GM21717 (cell line): ENCODE measurements at regions not wholly inside any gene's neighbourhood (a gene's known extent, or its start where the extent isn't known, plus 50 kb on each side); places are given as distances from the start of the nearest gene placed in this dataset.
"Not testable (repeated sequence)": the region's sequence is repeated elsewhere in the genome, so short reads cannot be mapped to it uniquely, and the experiment has no call there.

Experiments used
- ATAC-seq: cut with Tn5 transposase; IDR thresholded peaks from one replicate; pipeline ENCODE4 v1.9.1; 2021; ENCODE audit warnings: mild to moderate bottlenecking, moderate library complexity; ENCODE audit not compliant: unreplicated experiment

DNA sequence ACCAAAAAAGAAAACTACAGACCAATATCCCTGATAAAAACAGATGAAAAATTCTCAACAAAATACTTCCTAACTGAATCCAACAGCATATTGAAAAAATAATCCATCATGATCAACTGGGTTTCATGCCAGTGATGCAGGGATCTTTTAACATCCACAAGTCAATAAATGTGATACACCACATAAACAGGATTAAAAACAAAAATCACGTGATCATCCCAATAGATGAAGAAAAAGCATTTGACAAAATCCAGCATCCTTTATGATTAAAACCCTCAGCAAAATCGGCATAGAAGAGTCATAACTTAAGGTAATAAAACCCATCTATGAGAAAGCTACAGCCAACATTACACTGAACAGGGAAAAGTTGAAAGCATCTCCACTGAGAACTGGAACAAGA is 107.5 kb downstream of the DCLK3 start:
- no peak for ATAC-seq

DNA sequence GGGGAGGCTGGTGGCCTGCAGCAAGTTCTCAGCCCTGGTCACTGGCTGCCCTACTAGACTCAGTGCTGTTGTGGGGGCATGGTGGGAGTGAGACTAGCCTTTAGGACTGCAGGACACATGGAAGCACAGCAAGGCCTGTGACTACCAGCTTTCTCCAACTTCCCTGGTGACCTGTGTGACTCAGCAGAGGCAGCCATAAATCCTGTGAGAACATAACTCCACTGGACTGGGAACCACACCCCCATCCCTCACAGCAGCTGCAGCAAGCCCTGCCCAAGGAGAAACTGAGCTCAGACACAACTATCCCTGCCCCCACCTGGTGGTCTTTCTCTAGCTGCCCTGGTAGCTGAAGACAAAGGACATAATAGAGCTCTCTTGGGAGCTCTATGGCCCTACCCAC is 111.3 kb downstream of the DCLK3 start:
- no peak for ATAC-seq

DNA sequence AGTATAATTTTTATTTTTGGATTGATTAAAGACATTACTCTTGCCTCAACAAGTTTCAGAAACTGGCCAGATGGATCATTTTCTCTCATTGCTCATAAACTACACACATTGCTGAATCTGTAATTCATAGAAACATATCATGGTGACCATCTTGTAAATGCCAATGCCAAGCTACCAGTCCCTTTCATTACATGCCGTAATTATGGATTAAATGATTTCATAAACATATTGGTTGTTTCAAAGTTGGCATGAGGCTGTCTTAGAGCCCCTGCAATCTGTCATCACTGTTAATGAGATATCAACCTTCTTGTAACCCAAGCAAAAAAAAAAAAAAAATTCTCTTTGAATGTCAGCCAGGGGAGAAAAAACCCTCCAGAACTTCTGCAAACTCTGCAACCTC is 112.2 kb downstream of the DCLK3 start:
- no peak for ATAC-seq

DNA sequence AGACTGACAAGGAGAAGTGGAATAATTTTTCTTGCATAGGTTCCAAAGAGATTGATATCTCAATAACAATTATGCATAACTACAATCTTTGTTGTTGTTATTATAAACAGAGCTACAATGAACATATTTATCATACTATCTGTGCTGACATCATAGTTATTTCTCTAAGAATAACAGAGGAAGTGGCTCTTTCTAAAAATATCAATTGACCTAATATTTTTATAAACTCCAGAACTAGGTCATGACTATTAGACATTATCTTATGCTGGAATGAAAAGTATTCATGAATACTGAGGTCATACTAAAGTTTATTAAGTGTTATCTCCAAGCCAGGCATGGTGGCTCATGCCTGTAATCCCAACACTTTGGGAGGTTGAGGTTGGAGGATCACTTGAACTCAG is 114.1 kb downstream of the DCLK3 start:
- ATAC-seq, result no peak

DNA sequence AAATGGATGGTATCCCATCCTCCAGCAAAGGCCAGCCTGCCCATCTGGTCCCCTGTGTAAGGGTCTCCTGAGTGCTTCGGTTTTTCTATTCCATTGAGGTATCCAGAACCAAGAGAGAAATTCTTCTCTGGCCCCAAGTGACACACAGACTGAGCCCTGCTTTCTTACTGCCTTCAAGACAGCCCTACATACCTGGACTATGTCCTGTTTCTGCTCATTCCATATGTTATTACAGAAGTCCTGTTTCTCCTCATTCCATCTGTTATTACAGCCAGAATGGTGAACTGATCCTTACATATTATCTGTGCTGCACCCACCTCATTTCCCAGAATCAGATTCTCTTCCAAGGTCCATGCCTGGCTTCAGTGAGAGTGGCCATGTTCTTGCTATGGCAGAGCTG is 115.2 kb downstream of the DCLK3 start:
- peak; percentile 9 for ATAC-seq

DNA sequence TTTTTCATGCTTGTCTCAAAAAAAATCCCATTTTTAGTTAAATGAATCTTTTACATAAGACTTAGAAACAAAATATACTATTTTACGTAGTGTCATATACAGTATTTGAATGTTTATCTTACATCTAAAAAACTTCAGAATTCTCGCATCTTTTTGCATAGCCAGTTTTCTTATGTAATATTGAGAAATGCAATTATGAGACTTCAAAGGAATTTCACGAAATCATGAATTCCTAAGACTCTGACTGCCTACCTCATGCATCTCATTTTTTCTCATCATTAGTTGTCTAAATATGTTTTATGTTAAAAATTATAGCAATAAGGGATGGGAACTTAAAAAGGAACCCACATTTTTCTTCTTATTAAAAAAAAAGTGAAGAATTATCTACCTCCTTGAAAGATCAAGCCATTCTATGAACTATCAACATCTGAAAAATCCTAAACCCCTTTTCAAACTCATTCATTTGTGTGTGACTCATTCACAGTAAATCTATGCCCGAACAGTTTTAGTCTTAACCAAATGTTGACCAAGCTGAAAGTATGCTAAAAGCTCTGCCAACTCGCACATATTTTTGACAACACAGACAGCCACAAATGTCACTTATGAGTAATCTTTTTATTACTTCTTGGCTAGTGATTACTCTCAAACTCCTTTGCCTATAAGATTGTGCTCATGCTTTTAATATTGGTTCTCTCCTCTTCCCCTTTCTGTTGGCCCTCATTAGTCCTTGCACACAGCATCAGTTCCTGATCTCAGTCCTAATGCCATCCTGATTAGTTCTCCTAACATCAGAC is 115.9 kb downstream of the DCLK3 start:
- peak; percentile 89 for ATAC-seq

DNA sequence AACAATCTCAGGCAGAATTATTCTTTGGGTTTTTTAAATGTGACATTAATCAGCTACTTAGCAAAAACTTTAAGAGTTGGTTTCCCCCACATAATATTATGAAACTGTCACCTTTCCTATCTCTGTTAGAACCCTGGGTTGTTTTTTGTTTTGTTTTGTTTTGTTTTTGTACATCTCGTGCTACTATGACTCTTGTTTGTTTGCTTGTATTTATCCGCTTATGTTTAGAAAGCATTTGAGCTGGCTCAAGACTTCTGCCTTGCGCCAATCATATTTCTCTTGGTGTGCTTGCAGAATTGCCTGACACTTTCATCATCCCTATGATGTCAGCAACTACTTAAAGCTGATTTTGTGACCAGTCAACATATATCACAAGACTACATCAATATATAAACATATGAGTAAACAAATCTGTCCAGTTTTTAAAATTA is 116.9 kb downstream of the DCLK3 start:
- ATAC-seq, result no peak

DNA sequence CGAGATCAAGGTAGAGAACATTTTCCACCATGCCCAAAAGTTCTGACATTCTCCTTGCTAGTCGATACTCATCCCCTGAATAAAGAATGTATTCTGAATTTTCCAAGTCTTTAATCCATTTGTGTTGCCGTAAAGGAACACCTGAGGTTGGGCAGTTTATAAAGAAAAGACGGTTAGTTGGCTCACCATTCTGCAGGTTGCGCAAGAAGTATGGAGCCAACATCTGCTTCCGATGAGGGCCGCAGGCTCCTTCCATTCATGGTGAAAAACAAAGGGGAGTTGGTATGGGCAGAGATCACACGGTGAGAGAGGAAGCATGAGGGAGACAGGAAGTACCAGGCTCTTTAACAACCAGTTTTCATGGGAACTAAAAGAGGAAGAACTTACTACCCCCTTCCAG is 121.2 kb downstream of the DCLK3 start:
- ATAC-seq, result no peak

DNA sequence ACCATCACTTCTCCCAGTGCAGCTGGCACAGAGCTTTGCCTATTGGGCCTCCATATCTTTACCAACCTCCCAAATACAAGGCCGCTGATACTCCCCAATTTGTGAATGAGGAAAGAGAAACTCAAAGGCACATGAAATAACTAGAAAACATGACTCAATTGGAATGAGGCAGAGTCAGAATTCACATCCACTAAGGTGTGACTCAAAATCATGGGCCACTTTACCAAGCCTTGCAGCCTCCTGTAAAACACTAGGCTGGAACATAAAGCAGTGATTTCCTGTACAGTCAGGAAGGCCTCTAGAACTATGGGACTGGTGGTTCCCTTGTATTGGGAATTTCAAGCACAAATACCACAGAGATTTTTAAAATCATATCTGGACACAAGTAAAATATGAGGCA is 128.6 kb downstream of the DCLK3 start:
- ATAC-seq, result no peak

DNA sequence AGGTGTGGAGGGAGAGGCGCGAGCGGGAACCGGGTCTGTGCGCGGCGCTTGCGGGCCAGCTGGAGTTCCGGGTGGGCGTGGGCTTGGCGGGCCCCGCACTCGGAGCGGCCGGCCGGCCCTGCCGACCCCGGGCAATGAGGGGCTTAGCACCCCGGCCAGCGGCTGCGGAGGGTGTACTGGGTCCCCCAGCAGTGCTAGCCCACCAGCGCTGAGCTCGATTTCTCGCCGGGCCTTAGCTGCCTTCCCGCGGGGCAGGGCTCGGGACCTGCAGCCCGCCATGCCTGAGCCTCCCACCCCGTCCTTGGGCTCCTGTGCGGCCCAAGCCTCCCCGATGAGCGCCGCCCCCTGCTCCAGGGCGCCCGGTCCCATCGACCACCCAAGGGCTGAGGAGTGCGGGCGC is 130.5 kb downstream of the DCLK3 start:
- not testable (repeated sequence) for ATAC-seq

DNA sequence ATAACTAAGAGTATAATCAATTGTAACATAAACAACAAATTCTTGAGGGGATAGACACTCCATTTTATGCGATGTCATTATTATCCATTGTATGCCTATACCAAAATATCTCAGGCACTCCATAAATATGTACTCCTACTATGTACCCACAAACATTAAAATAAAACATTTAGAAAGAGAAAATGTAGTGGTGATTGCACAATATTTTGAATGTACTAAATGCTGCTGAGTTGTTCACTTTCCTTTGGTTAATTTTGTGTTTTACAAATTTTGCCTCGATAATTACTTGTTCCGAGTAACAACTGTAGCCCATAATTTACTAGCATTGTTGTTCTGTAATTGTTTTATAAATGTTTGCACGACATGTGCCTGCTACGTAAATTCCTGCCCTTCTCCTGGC is 131.3 kb downstream of the DCLK3 start:
- no peak for ATAC-seq

DNA sequence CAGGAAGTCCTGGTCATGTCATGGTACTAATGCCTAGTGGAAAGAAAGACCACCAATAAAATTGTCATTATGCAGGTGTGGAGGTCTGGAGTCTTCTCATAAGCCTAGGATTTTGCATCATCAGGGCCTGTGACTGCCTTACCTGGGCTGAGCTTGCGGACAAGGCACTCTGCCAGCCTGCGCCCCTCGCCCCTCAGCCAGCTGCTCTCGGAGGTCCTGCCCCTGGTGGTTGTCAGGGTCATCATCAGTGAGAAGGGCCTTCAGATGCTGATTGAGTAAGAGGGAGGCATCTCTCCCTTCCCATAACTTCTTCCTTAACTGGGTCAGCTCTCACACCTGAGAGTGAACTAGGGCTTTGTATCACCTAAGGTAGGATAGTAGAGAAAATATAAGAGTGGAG is 132.8 kb downstream of the DCLK3 start:
- ATAC-seq, result no peak

DNA sequence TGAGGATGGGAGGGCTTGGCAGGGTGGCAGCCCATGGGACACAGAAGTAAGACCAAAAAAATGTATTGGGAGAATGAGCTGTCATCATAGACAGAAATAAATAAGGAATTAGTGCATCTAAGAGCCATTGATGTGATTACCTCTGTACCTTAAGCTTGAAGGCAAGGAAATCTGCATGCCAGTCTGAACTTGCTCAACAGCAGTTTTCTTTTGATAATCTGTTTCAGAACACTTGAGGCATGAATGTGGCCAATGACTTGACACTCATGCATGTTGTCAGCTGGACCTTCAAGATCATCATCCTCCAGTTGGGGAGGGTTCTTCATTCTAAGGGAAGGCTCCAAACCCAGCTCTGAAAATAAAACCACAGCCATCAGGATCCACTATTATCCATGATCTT is 148.5 kb downstream of the DCLK3 start:
- ATAC-seq, result no peak

DNA sequence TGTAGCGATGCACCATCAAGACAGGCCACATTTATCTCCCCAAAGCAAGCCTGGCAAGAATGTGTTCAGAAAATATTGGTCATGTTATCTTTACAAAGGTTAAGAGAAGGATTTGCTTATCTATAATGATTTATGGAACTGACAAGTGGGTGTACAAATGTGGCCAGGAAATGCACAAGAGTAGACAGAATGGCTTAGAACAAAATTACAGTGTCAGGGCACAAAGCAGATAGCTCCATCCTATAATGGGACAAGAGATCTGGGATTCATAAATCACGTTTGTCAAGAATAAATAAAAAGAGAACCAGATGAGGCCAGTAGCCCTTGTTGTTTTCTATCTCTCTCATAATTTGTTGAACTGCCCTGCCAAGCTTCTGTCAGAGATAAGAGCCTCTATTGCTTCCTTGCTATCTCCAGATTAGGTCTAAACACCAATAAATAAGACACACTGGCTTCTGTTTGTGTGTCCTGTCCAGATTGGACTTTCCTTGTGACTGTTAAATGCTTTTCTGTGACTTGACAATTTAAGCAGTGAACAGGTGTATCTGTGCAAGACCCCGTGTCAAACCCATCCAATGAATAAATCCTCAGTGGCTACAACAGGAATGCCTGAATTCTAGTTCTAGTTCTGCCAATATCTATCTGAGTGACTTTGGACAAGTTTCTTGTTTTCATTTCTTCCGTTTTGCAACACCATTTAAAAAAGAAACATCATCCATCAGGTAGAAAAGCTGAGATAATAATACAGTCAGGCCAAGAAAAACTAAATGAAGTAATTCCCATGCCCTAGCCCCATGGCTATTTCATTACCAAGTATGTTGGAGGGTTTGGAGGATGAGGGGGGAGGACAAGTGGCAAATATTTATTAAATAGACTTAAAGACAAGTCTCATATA is 157.2 kb downstream of the DCLK3 start:
- ATAC-seq, result no peak

DNA sequence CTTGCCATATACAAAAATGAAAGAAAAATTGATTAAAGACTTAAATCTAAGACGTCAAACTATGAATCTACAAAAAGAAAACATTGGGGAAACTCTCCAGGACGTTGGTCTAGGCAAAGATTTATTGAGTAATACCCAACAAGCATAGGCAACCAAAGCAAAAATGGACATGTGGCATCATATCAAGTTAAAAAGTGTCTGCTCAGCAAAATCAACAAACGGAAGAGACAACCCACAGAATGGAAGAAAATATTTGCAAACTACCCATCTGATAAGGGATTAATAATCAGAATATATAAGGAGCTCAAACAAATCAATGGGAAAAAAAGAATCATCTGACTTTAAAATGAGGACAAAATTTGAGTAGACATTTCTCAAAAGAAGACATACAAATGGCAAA is 160.9 kb downstream of the DCLK3 start:
- ATAC-seq, result no peak

DNA sequence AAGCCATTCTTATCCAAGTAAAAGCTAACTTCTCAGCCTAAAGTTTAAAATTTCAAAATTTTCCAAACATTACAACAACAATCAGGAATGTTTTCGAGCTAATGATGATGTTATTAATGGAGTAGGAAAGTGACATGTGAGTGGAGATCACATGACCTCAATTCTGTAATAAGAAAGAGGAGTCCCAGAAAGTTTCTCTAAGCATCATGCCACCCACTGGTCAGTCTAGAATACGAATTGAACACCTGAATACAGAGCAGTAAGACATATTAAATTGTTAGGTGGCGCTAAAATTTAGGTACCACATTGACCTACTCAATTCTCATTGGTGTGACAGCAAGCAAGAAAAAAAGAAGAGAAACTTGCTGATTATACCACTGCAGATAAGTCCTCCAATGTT is 163.9 kb downstream of the DCLK3 start:
- no peak for ATAC-seq
